GM19025 (cell line): ENCODE measurements at regions not wholly inside any gene's neighbourhood (a gene's known extent, or its start where the extent isn't known, plus 50 kb on each side); places are given as distances from the start of the nearest gene placed in this dataset.
"Not testable (repeated sequence)": the region's sequence is repeated elsewhere in the genome, so short reads cannot be mapped to it uniquely, and the experiment has no call there.

Source experiments
- ATAC-seq: cut with Tn5 transposase; IDR thresholded peaks from one replicate; pipeline ENCODE4 v1.9.1; 2021; ENCODE audit warnings: mild to moderate bottlenecking, low read depth, moderate library complexity; ENCODE audit not compliant: unreplicated experiment

DNA sequence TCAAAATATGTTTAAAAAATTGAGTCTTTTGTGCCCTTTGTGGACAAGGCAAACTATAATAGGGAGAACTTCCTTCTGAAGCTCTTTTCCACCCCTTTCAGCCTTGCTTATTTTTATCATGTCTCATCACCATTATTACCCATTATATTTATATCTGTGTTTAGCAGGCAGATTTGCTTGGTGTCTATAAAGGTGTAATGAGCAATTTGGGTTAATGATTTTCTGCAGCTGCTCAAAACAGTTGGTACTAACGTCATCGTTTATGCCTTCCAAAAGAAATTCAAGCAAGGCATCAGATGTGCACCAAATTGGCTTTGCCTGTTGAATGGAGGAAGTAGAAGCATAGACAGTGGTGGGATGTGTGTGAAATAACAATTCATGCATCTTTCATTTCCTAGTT is 483.7 kb upstream of the SGO1 start:
- no peak for ATAC-seq

DNA sequence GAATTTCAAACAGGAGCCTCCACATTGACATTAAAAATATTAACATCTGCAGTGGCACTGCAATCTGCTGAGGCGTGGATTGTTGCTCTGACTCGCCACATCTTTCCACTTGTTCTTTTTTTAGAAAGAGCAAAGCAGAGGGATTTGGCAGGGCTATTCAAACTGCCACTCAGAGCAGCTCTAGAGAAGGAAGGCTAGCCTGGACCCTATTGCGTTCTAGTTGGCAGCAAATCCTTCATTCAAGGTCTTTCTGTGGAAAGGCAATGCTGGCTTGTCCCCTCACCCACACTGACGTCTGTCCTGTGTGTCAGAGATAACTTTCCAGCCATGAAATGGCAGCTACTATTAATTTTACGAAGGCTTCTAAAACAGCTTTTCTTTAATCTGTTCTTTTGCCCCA is 483.2 kb upstream of the SGO1 start:
- no peak for ATAC-seq

DNA sequence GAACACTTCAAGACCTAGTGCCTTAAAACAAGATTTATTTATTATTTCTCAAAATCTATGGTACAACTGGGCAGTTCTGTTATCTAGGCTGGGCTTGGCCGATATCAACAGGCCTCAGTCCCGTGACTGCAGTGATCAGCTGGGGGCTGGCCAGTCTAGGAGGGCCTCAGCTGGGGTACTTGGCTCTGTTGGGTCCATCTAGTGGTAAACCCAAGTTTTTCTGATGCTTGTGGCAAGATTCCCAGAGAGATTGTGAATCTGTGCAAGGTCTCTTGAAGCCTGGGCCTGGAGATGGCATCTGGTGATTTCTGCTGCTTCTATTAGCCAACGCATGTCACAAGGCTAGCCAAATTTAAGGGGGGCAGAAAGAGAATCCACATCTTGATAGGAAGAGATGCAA is 482.4 kb upstream of the SGO1 start:
- ATAC-seq = no peak

DNA sequence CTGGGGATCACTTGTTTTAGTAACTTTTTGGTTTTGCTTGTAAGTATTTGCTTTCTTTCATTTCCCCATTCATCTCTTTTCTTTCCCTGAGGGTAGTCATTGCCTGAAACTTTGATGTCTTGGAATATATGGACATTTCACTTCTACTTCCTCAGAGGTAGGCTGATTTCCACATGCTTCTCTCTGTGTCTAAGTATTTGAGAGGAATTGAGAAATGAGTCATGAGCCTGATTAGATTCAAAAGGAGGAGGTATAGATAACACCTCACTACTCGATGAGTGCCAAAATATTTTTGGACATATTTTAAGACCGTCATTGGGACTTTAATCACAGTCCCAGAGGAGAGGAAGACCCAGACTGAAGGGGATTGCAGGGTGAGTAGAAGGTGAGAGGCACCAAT is 480.1 kb upstream of the SGO1 start:
- ATAC-seq = no peak

DNA sequence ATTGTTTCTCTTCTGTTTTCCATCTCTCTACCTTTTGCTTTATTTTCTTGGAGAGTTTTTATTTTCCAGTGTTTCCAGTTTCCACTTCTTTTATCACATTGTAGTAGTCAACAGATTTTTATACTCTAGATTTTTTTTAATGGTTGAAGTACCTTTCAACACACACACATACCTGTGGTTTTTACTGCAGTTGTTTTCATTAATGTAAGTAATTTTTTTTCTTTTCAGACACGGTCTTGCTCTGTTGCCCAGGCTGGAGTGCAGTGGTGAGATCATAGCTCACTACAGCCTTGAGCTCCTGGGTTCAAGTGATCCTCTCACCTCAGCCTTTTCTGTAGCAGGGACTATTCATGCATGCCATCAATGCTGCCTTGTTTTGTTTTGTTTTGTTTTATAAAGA is 472.5 kb upstream of the SGO1 start:
- ATAC-seq = no peak

DNA sequence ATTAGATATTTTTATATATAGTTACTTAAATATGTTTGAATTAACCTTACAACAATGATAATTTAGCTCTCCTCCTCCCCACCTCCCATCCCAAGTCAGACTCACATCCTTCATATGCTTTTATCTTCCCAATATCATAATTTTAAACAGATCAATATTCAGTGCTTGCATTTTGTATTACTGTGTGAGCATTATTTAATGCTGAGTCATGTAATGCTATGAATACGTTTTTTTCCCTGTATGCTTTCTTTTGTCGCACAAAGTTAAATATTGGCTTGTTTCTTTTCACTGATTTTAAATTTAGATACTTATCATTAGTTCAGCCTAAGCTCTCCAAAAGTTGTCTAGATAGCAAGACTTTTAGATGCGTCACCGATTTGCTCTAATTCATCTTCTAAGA is 471.6 kb upstream of the SGO1 start:
- no peak for ATAC-seq

DNA sequence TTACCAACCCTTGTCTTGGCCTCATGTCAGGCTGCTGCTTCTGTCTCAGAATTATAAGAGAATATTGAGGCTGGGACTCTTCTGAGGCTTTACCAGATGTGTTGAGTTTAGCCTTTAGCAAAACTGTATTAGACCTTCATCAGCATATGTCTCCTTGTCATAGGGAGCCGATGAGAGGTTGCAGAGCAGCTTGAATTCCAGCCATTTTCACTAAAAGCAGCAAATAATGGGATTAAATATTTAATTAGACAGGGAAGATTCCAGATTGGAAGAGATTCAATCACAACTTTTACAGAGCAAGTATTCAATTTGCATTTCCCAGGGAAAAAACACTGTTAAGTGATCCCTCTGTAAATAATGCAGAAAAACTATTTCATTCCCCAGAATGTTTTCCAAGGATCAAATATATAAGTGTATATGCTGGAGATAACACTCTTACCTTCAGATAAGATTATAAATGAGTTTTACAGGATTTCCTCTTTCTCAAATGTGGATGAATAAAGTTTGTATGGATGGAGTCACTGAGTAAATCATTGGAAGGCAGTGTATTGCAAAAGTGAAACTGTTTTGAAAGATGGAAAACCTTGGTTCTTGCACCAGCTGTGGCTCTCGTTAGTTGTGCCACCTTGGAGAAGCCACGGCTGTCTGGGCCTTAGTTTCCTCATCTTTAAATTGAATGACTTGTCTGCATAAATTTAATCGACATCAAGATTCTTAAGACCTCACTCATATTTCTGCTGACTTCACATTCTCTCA is 466.4 kb upstream of the SGO1 start:
- no peak for ATAC-seq

DNA sequence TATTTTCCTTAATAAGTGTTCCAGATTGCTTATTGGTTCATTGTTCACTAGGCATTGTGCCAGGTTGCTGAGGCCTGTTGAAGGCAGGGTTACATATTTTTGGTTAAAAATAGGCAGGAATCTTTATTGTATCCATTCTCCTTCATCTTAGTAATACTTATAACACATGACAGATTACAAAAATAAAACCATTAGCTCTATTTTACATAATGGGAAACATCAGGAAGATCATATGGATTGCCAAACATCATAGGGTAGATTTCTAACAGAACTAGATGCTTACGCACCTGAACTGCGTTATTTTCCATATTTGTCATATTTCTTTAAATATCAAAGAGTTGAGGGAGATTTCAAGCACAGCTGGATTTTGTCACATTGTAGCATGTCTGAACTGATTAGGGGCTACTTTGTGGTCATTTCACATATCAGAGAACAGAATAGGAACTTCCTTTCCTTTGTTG is 462.9 kb upstream of the SGO1 start:
- ATAC-seq = no peak

DNA sequence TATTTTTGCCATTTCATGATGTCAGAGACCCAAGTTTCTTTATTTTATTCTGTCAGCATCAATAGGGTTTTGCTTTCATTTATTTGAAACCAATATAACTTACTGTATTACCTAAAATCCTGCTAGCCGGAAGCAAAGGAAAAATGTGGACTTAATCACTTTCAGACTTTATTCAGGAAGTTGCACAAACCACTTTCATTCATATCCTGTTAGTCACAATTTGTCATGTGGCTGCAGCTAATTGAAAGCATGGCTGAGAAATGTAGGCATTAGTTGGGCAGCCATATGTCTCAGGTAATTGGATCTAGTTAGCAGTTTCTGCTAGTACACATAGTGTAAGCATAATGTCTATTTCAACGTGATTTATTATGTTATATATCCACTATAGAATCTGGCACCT is 462.3 kb upstream of the SGO1 start:
- no peak for ATAC-seq

DNA sequence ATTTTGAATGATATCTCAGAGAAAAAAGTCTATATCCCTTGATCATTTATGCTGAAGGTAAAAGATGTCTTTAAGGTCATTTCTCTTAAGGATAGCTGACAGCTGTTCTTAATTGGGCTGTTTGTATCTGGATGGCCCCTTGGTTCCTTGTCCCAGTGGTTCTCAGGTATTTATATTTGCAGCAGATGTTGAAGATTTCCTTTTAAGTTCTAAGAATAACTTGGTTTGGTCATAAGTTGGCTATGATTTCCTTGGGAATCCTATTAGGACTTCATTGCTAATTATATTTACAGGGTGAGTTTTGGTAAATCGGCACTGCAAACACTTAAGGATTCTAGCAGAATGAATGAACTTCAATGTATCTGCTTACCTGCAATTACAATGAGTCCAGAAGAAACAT is 460.4 kb upstream of the SGO1 start:
- no peak for ATAC-seq

DNA sequence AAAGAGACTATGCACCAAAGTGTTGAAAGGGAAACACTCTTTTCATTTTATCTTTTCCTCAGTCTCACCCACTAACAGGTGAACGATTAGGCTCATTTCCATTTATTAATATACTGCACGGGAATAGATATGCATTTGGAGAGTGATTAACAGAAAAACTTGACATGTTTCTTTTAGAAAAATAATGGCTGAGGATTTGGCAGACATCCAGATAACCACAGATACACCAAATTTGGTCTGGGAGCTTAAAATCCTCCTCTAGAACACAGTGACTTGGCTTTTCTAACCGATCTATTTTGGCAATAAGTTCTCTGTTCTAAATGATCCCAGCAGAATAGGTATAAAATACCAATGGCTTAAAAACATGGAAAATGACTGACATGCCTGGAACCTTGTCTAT is 459.3 kb upstream of the SGO1 start:
- no peak for ATAC-seq

DNA sequence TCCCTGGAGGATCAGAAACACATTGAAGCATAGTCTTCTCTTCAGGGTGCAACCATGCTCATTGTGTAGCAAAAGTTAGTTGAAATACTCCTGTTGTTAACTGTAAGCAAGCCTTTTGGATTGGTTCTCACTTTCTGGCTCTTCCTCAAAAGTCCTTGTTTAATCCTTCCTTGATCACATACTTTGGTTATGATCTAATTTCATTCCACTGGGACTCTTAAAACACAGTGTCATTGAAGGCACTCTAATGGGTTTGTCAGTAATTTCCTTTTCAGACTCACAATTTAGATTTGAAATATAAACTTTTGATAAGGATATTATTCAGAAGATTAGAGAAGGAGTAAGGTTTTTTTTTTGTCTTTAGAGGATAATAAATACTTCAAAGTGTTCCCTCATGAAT is 451.7 kb upstream of the SGO1 start:
- ATAC-seq = no peak

DNA sequence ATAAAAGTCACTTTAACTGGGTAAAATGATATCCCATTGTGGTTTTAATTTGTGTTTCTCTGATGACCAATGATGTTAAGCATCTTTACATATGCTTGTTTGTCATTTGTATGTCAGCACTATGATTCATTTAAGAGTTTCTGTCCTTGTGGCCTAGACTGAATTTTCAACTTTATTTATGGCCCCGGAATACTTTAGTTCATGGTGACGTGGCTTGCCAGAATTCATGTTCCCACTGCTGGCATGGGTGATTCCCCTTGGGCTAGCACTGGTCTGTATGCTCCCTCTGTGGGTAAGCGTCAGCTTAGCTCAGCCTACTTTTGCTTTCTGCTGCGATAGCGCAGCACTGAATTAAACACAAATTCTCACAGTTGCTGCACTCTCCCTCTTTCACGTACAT is 436.3 kb upstream of the SGO1 start:
- ATAC-seq = no peak

DNA sequence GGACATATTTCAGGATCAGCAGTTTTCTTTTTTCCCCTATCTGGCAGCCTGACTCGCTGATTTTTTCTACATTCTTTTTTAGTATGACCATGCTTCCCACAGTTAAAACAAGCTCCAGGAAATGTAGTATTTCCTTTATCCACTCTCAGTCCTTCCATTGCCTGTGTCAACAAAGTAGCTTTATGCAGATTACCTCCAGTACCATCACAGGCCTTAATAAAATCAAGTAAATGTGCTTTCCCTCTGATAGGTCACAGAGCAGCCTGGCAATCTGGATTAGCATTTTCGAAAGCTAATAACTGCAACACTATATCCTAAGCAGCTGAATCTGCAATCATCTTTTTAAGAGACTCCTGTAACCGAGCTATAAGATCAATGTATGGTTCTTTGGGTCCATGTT is 432.6 kb upstream of the SGO1 start:
- ATAC-seq = not testable (repeated sequence)

DNA sequence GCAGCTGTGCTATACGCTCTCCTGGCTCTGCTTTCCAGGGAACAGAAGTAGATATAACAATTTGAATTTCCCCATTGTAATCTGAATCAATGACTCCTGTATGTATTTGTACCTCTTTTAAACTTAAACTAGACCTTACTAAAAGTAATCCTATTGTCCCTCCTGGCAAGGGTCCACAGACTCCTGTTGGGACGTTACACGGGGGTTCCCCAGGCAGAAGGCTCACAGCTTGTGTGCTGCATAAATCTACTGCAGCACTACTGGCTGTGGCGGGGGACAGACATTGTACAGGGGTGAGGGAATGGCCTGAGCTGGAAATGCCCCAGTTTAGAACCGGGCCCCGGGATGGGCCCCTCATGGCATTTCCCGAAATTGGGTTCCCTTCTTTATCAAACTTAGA is 432.2 kb upstream of the SGO1 start:
- not testable (repeated sequence) for ATAC-seq

DNA sequence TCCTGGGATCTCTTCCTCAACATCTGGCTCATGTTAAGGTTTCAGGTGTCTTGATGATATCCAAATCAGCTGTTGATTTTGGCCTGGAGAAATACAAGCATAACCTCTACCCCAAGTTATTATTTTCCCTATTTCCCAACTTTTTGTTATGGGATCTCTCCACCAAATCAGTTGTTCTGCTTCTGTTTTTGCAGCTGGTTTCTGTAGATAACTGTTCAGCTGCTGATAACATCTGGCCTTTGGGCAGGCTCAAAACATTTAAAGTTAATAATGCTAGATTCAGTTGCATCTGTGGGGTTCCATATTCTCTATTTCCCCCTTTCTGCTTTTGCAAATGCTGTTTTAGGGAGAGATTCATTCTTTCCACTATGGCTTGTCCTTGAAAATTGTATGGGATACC is 430.0 kb upstream of the SGO1 start:
- ATAC-seq = not testable (repeated sequence)

DNA sequence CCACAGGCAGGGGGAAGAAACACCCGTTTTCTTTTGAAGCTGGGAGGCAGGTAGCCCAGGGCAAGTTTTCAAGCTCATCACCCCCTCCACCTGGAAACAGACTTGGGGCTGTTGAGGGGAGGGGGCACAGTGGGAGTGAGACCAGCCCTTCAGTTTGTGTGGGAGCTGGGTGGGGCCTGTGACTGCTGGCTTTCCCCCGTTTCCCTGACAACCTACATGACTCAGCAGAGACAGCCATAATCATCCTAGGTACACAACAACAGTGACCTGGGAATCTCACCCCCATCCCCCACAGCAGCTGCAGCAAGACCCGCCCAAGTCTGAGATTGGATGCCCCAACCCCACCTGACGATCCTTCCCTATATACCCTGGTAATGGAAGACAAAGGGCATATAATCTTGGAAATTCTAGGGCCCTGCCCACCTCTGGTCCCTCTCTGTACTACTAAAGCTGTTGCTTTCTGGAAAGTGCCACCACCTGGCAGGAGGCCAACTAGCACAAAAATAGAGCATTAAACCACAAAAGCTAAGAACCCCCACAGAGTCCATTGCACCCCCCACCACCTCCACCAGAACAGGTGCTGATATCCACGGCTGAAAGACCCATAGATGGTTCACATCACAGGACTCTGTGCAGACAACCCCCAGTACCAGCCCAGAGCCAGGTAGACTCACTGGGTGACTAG is 422.2 kb upstream of the SGO1 start:
- ATAC-seq = no peak

DNA sequence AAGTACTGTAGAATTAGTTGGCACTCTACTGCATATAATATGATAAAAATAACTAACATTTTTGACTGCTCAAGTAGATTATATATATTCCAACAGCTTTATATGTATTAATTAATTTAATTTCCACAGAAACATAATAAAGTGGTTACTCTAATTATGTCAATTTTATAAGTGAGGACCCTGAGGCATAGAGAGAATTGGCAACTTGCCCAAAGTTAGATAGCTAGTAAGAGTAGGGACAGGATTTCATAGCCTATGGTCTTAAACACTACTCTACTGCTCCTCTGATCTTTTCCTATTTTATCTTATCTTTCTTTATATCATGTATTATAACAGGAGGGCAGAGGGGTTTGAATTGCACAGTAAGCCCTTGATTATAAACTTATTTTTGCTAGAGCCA is 418.7 kb upstream of the SGO1 start:
- no peak for ATAC-seq

DNA sequence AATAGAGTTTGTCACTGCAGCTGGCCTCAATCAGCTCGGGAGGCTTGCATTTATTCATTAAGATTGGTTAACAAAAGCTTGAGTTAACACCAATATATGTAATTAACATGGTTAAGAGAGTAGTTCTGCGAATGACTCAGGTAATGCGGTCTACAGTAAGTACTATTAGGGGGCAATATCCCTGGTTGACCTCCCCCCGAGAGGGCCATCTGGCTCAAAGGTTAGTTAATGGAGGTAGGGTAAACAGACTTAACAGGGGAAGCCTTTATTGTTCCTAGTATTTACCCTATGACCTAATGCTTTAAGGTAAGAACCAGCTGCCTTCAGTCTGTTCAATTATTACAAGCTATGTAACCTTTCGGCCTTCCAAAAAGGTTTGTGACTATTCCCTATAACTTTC is 403.3 kb upstream of the SGO1 start:
- no peak for ATAC-seq

DNA sequence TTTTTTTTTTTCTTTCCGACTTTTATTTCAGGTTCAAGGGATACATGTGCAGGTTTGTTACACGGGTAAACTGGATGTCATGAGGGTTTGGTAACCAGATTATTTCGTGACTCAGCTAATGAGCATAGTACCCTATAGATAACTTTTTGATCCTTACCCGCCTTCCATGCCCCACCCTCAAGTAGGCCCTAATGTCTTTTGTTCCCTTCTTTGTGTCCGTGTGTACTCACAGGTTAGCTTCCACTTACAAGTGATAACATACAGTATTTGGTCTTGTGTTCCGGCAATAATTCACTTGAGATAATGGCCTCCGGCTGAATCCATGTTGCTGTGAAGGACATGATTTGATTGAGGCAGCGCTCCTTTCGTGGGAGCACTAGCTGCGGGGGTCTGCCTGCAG is 402.8 kb upstream of the SGO1 start:
- no peak for ATAC-seq

DNA sequence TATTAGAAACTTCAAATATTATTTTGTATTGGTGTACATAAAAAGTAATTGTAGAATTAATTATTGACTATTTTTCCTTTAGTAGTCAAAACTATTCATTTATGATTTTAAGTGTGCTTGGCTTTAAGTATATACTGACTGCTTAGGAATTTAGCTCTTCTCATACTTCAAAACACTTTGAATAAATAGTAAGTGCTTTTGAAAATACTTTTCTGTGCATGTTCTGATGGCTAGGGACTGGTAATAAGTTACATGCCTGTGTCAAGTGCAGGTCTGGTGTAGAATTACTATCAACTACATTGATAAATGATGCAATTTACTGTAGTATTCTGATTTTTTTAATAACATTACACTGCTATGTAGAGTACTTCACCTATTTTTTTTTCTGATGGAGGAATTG is 397.6 kb upstream of the SGO1 start:
- ATAC-seq = no peak

DNA sequence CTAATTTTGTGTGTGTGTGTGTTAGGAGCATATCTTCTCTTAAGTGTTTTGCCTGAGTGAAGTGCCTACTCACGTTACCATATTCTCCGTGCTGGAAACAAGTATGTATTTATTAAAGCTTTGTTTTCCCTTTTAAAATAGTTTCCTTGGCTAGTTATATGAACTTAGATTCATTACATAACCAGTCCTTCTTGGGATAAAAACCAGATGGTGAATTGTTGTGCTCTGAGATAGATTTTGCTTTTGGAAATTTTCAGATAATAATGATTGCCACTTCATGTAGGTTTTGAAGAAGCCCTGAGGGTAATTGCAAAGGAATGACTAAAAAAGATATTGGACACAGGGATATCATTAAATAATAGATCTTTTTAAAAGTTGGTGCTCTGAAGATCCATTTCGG is 390.2 kb upstream of the SGO1 start:
- ATAC-seq = no peak
